ENCODE measurements at regions not wholly inside any gene's neighbourhood (a gene's known extent, or its start where the extent isn't known, plus 50 kb on each side); places are given as distances from the start of the nearest gene placed in this dataset.

- Histone ChIP-seq H3K4me1 (ENCODE audit: control insufficient read depth in 2 of 3, insufficient read depth in 2 of 3, low read depth in 1 of 3, low read length in 3 of 3) (no peaks in the 10 kb centered on the region), H3K9ac (ENCODE audit: low read length in 3 of 3) (no peak overlapping the region), H3K27ac (ENCODE audit: low read depth in 2 of 2, low read length in 2 of 2) (no peak overlapping the region), H3K4me3 (ENCODE audit: low read length in 3 of 3) (no peak overlapping the region), H3K27me3 (ENCODE audit: control insufficient read depth, insufficient read depth, low read length) (no peaks in the 10 kb centered on the region), H3K9me3 (ENCODE audit: control insufficient read depth in 2 of 3, insufficient read depth in 1 of 3, low read length in 3 of 3) (no peaks in the 10 kb centered on the region), H3K36me3 (ENCODE audit: control insufficient read depth in 2 of 3, insufficient read depth in 3 of 3, low read length in 3 of 3) (no peaks in the 10 kb centered on the region)
- DNase-seq (no peak), FAIRE-seq (no peak)
- no peak for TF ChIP-seq CTCF (IDR thresholded peaks at IDR 0.05; ENCODE audit: borderline replicate concordance, extremely low read depth, insufficient read depth)
- intact Hi-C loops (cut with DNase I), result no loop called here
Measured at GRCh38 chr4:128481752-128482480, 194.3 kb upstream of the PGRMC2 start.

GRCh38 chr4:128480945-128481344, 193.3 kb upstream of the PGRMC2 start:
- intact Hi-C loops (cut with DNase I), result no loop called here
- FAIRE-seq (no peak), DNase-seq (no peak)
- H3K9me3 ChIP-seq (ENCODE audit: control insufficient read depth in 2 of 3, insufficient read depth in 1 of 3, low read length in 3 of 3), result no peaks in the 10 kb centered on the region
- H3K27me3 ChIP-seq (ENCODE audit: control insufficient read depth, insufficient read depth, low read length), result no peaks in the 10 kb centered on the region
- no peak overlapping the region for H3K27ac ChIP-seq (ENCODE audit: low read depth in 2 of 2, low read length in 2 of 2)
- no peak overlapping the region for H3K4me3 ChIP-seq (ENCODE audit: low read length in 3 of 3)
- no peak overlapping the region for H3K9ac ChIP-seq (ENCODE audit: low read length in 3 of 3)
- no peak for TF ChIP-seq CTCF (IDR thresholded peaks at IDR 0.05; ENCODE audit: borderline replicate concordance, extremely low read depth, insufficient read depth)
- no peaks in the 10 kb centered on the region for H3K36me3 ChIP-seq (ENCODE audit: control insufficient read depth in 2 of 3, insufficient read depth in 3 of 3, low read length in 3 of 3)
- H3K4me1 ChIP-seq (ENCODE audit: control insufficient read depth in 2 of 3, insufficient read depth in 2 of 3, low read depth in 1 of 3, low read length in 3 of 3), result no peaks in the 10 kb centered on the region

- H3K27me3 ChIP-seq (ENCODE audit: control insufficient read depth, insufficient read depth, low read length), result no peaks in the 10 kb centered on the region
- intact Hi-C loops (cut with DNase I), result no loop called here
- no peak overlapping the region for H3K27ac ChIP-seq (ENCODE audit: low read depth in 2 of 2, low read length in 2 of 2)
- no peak for TF ChIP-seq CTCF (IDR thresholded peaks at IDR 0.05; ENCODE audit: borderline replicate concordance, extremely low read depth, insufficient read depth)
- no peaks in the 10 kb centered on the region for H3K9me3 ChIP-seq (ENCODE audit: control insufficient read depth in 2 of 3, insufficient read depth in 1 of 3, low read length in 3 of 3)
- H3K4me1 ChIP-seq (ENCODE audit: control insufficient read depth in 2 of 3, insufficient read depth in 2 of 3, low read depth in 1 of 3, low read length in 3 of 3), result no peaks in the 10 kb centered on the region
- H3K4me3 ChIP-seq (ENCODE audit: low read length in 3 of 3), result no peak overlapping the region
- H3K9ac ChIP-seq (ENCODE audit: low read length in 3 of 3), result no peak overlapping the region
- H3K36me3 ChIP-seq (ENCODE audit: control insufficient read depth in 2 of 3, insufficient read depth in 3 of 3, low read length in 3 of 3), result no peaks in the 10 kb centered on the region
- peak in 1 of 5 donors; percentile 22 for DNase-seq
- no peak for FAIRE-seq
Measured at GRCh38 chr4:128477540-128477939, 189.9 kb upstream of the PGRMC2 start.

GRCh38 chr4:128475597-128475996, 188.0 kb upstream of the PGRMC2 start:
- Histone ChIP-seq H3K36me3 (ENCODE audit: control insufficient read depth in 2 of 3, insufficient read depth in 3 of 3, low read length in 3 of 3) (no peaks in the 10 kb centered on the region), H3K4me1 (ENCODE audit: control insufficient read depth in 2 of 3, insufficient read depth in 2 of 3, low read depth in 1 of 3, low read length in 3 of 3) (no peaks in the 10 kb centered on the region), H3K27me3 (ENCODE audit: control insufficient read depth, insufficient read depth, low read length) (no peaks in the 10 kb centered on the region), H3K27ac (ENCODE audit: low read depth in 2 of 2, low read length in 2 of 2) (no peak overlapping the region), H3K9ac (ENCODE audit: low read length in 3 of 3) (no peak overlapping the region), H3K9me3 (ENCODE audit: control insufficient read depth in 2 of 3, insufficient read depth in 1 of 3, low read length in 3 of 3) (no peaks in the 10 kb centered on the region), H3K4me3 (ENCODE audit: low read length in 3 of 3) (no peak overlapping the region)
- intact Hi-C loops (cut with DNase I), result no loop called here
- FAIRE-seq (no peak), DNase-seq (no peak)
- no peak for TF ChIP-seq CTCF (IDR thresholded peaks at IDR 0.05; ENCODE audit: borderline replicate concordance, extremely low read depth, insufficient read depth)
